GM18867 (cell line): ENCODE measurements at regions not wholly inside any gene's neighbourhood (a gene's known extent, or its start where the extent isn't known, plus 50 kb on each side); places are given as distances from the start of the nearest gene placed in this dataset.

Experiments used
- ATAC-seq: cut with Tn5 transposase; IDR thresholded peaks from one replicate; pipeline ENCODE4 v1.9.1; 2021; ENCODE audit warnings: mild to moderate bottlenecking, moderate library complexity; ENCODE audit not compliant: unreplicated experiment

DNA sequence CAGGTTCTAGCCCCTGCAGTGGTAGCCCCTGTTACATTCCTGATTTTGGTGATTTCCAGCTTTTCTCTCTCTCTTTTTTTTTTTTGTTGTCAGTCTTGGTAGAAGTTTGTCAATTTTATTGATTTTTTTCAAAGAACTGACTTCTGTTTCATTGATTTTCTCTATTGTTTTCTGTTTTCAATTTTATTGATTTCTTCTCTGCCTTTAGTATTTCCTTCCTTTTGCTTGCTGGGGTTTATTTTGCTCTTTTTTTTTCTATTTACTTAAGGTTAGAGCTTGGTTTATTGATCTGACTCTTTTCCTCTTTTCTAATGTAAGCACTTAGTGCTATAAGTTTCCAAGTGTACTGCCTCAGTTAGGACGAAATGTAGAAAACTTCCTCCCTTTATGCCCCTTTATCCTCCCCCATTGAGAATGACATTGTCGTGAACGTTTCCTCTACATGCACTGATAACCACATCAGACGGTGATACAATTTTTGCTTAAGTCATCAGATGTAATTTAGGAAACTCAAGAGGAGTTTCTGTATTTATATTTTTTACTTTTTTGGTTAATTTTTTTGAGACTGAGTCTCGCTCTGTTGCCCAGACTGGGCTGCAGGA is 81.1 kb upstream of the HS6ST1 start:
- no peak for ATAC-seq

- ATAC-seq: no peak
These were observed 83.0 kb upstream of the HS6ST1 start for GRCh38 chr2:128401680-128402079.

DNA sequence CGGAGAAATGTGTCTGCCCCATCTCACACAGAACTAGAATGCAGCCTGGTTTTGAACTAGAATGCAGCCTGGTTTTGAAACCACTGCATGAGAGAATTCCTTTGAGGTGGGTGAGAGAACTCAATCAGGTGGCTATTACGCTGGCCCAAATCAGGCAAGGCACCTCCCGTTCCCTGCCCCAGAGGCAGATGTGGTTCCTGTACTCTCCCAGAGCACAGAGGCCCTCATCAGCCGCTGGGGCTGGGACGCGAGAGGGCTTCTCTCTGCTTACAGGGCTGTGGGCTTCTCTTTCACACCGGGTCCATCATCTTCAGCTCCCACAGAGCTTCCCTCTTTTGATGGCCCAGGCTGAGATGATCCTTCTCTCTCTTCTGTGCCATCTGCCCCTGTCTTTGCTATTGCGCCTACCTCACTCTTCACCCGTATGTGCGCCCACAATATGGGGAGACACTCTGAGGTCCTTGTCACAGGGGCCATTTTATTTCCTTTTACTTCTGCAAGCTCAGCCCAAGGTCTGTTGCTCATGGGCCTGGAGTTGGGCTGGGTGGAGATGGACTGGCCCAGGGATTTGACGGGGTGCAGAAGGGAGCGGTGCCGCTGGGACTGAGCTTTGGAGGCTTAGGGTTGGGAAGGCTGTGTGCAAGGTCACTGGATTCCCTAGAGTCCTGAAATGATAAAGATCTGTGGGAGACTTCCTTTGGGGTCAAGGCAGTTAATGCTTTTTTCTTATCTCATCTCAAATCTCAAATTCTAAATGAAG is 84.4 kb upstream of the HS6ST1 start:
- no peak for ATAC-seq

DNA sequence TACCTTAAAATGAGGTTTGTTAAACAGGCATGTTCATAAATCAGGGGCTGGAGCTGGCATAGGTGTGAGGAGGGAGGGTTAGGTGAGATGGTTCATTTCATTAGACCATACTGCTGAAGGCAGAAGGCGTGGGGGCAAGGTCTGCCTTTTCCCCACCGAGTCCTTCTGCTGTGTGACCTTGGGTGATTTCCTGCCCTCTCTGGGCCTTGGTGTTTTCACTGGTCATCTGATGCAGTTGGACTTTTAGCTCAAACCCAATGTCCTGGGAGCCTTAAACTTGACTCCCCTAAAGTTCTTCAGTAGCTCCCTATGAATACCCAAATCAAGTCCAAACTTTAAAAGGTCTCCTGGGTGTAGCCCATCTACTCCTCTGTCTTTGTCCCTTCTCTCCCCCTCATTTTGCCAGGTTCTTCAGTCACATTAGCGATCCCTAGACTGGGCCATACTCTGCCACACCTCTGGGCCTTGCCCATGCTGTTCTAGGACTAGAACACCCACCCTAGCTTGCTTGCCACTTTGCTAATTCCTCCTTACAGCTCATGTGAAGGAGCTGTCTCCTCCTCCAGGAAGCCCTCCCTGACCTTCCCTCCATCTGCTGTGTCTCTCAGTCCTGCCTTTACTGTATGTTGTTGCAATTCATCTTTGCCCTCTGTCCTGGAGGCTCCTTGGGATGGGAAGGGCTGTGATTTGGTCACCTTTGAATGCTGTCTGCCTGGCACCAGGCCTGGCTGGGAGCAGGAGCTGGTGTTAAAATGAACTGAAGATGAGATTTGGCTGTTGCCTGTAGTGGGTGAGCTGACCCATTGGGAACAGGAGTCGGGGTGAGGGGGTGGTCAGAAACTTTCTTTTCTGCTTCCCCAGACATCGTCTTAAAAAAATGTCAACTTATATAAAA is 85.4 kb upstream of the HS6ST1 start:
- no peak for ATAC-seq

- ATAC-seq: no peak
These were observed 86.2 kb upstream of the HS6ST1 start for GRCh38 chr2:128404709-128405466.

- ATAC-seq: no peak
These were observed 86.8 kb upstream of the HS6ST1 start for GRCh38 chr2:128405467-128405900.

DNA sequence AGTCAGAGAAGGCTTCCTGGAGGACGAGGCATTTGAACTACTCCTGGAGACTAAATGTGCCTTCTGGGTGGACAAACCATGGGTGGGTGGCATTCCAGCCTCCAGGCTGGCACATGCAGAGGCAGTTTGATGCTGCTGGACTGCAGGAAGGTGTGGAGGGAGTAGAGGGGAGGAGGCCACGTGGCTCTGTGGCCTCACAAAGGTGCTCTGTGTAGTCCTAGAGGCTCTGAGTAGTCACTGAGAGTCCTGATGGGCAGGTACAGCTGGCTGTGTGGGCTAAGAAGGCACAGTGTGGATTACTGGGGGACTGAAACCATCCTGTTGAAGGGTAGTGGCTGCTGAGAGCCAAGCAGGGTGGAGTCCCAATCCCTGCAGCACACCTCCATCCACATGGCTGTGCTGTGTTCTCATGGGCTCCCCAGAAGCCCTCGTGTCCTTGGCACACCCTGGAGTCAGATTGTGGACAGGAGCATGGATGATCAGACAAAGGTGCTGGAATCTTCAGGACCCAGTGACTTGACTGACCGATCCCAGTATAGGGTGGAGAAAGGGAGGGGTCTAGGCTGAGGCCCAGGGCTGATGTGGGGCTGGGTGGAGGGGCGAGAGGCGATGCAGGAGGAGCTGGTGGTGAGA is 87.4 kb upstream of the HS6ST1 start:
- ATAC-seq: no peak

- no peak for ATAC-seq
These were observed 88.3 kb upstream of the HS6ST1 start for GRCh38 chr2:128406736-128407554.

GRCh38 chr2:128408349-128409305 is 90.0 kb upstream of the HS6ST1 start:
- ATAC-seq: no peak

GRCh38 chr2:128409326-128410034 is 90.8 kb upstream of the HS6ST1 start:
- no peak for ATAC-seq

DNA sequence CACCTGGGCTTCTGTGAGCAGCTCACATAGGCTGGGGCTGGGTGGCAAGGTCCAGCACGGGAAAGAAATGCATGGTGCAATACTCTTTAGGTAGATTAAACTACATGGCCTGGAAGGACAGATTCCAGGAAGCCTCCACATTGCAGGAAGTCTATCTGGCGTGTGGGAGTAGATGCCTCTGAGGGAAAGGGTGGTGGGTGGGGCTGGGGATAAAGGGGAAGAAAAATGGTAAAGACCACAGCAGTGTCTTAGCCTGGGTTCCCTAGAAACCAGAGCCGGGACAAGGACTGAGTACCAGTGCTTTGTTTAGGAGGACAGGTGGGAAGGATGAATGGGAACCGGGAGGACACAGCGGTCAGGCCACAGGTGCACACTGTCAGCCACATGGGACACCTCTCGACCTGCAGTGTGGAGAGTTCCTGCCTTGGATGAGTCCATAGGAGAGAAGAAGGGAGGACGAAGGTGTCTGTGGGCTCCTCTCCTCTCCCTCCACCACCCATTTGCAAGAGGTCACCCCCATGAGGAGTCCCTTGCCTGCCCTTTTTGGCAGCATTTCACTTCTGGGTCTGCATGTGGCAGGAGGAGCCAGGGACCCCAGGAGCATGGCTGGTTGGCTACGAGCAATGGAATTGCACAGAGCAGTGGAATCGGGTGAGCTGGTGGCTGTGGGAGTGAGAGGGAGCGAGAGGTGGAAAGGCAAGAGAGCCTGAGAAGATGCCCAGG is 91.5 kb upstream of the HS6ST1 start:
- ATAC-seq: no peak

GRCh38 chr2:128410758-128411215 is 92.1 kb upstream of the HS6ST1 start:
- no peak for ATAC-seq

GRCh38 chr2:128411431-128411830 is 92.8 kb upstream of the HS6ST1 start:
- ATAC-seq: no peak

- ATAC-seq: no peak
These were observed 93.7 kb upstream of the HS6ST1 start for GRCh38 chr2:128412181-128412871.

DNA sequence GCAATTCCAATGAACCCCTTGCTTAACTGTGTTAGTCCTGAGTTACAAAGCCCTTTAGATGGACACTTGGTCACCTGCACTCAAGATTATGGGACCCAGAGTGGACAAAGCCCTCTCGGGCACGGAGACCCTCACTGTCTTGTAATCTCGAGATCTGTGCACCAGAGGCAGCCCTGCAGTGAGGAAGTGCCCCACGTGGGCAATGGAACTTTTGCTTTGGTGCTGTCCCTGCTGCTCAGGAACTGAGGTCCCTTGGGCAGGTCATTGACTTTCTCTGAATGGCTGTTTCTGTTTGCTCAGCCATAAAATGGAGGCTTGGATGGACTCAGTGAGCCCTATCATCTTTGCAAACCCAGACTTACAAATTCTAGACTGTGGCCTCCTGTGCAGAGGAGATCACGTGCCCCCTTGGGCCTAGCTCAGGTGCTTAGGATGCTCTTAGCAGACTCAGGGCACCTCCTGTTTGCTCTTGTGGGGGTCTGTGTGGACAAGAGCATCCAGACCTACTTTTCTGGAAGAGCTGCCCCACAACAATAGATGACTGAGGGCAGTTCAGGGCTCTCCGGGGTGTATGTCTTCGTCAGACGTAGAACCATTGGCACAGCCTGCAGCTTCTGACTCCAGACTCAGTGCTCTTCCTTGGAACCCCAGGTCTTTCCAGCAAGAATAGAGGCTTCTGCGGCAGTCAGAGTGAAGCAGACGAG is 94.5 kb upstream of the HS6ST1 start:
- no peak for ATAC-seq
